Liver (tissue), 3 donors: ENCODE measurements at regions not wholly inside any gene's neighbourhood (a gene's known extent, or its start where the extent isn't known, plus 50 kb on each side); places are given as distances from the start of the nearest gene placed in this dataset.

Experiments
- ATF3 ChIP-seq: IDR thresholded peaks from 2 replicates; pipeline ENCODE4 v1.6.1; 2016; ENCODE audit warnings: antibody characterized with exemption
- CTCF ChIP-seq: fragments of 150-350 bp; IDR thresholded peaks from 2 replicates; pipeline ENCODE4 v1.5.1; 2017; ENCODE audit warnings: improper control_type of control experiment, low read depth, low read length; ENCODE audit not compliant: missing input control
- HNF4G ChIP-seq: IDR thresholded peaks from 2 replicates; pipeline ENCODE4 v1.6.1; 2016; ENCODE audit warnings: antibody characterized with exemption
- MAX ChIP-seq: IDR thresholded peaks from 2 replicates; pipeline ENCODE4 v1.6.1; 2016; ENCODE audit warnings: antibody characterized with exemption
- REST ChIP-seq: IDR thresholded peaks from 2 replicates; pipeline ENCODE4 v1.6.1; 2016; ENCODE audit warnings: antibody characterized with exemption, mild to moderate bottlenecking
- YY1 ChIP-seq: IDR thresholded peaks from 2 replicates; pipeline ENCODE4 v1.6.1; 2016; ENCODE audit warnings: antibody characterized with exemption, mild to moderate bottlenecking
- donor health status: healthy.
- donor health status: healthy.

- TF ChIP-seq CTCF (no peak), REST (no peak), YY1 (no peak), ATF3 (no peak), HNF4G (no peak), MAX (no peak)
Observed at GRCh38 chr20:40535816-40536215, 153.2 kb downstream of the MAFB start.
